NCI-H524 treated with DMSO at 0.1 percent for 48 hours (cell line): ENCODE measurements at regions not wholly inside any gene's neighbourhood (a gene's known extent, or its start where the extent isn't known, plus 50 kb on each side); places are given as distances from the start of the nearest gene placed in this dataset.

Source experiments
- DNase-seq: peaks from one replicate; lab custom pipeline; 2025; lab: John Stamatoyannopoulos, UW

DNA sequence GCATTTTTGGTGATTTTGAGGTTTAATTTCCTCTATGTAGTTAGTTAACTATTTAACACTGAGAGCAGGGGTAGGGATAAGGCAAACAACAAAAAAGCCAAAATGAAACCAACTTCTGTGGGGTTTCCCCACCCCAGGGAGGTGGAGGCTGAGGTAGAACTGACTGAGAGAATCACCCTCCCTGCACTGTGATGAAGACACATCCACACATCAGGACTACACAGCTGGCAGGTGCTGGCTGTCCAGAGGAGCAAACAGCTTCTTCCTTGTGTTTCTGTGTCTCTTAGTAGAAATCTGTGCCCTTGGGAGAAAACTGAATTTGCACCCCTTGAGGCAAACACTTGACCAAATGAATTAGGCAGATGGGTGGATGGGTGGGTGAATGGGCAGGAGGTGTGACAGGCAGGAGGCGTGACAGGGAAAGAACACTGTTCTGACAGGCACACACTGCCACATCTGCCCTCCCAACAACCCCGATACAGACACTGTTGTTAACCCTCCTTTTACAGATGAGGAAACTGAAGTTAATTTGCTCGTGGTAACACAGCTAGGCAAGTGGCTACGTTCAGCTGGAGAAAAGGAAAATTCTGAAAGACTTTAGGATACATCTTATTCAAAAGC, 62.9 kb upstream of the AMZ2 start:
- DNase-seq, result no peak

- no peak for DNase-seq
These were observed 62.0 kb upstream of the AMZ2 start for GRCh38 chr17:68185820-68186219.

- DNase-seq, result no peak
These were observed 57.3 kb upstream of the AMZ2 start for GRCh38 chr17:68190495-68190894.

GRCh38 chr17:68195667-68196393, 52.0 kb upstream of the AMZ2 start:
- no peak for DNase-seq

- DNase-seq, result no peak
These were observed 51.3 kb upstream of the AMZ2 start for GRCh38 chr17:68196394-68197090.

DNA sequence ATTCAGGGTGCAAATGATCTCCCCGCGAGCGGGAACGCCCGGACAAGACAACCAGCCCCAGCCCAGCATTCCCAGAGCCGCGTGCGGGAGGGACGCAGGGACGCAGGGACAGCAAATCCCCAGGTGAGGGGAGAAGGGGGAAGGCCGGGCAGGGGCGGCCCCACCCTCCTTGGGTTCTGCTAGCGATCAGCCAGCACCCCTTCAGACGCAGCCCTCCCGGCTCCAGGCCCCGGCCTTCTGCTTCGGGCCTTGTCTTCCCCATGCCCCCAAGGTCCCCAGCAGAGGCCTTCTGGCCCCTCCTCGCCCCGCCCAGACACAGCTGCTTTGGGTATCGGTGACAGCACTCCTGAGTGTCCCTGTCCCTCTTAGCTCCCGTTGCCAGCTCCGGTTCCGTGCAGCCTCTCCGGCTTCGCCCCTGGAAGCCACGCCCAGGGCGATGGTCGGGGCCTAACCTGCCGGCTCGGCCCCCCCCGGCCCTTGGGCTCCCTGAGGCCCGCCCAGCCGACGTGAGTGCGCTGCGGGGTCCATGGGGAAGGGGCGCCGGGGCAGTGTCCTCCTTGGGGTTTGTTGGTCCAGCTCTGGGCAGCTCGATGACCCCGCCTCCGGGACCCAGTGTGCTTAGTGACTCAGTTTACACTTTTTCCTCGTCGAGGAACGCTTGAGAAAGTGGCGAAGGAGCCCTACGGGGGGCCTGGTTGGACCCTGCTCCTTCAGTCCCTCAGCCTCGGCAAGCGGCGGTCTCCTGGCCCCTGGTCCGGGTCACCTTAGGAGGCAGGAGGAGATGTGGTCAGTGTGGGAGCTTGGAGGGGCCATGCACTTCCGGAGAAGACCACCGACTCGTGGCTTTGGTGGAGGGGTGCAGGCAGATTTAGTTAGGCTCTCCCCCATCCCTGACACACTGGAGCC, 50.5 kb upstream of the AMZ2 start:
- DNase-seq, result no peak

GRCh38 chr17:68197997-68198930, 49.6 kb upstream of the AMZ2 start:
- DNase-seq, result no peak
